IMR-90 (cell line): ENCODE measurements at regions not wholly inside any gene's neighbourhood (a gene's known extent, or its start where the extent isn't known, plus 50 kb on each side); places are given as distances from the start of the nearest gene placed in this dataset.

Experiments
- ATAC-seq: fragments of 200-7000 bp; cut with Tn5 transposase; 2 replicates; pipeline ENCODE4 v1.9.1; 2020; ENCODE audit warnings: low read depth, mild to moderate bottlenecking, moderate library complexity
- BruUV-seq: library from RNA; stranded (reverse); fragments of 400-500 nt; replicated peaks from 2 replicates; lab custom pipeline; 2021; lab: Mats Ljungman, UMichigan
- CTCF ChIA-PET: fragments of 300-600 bp; formaldehyde crosslinking; extraction: SDS; loops from one replicate; lab custom pipeline; 2021; ENCODE audit warnings: antibody characterized with exemption; lab: Yijun Ruan, JAX
- POLR2A ChIA-PET: fragments of 300-600 bp; sonication (Branson Sonifier 250); formaldehyde crosslinking; loops from one replicate; lab custom pipeline; 2022; ENCODE audit warnings: antibody characterized with exemption; ENCODE audit not compliant: unreplicated experiment; lab: Charles Lee
- DNase-seq: peaks from one replicate; pipeline ENCODE4 v3.0.0; 2013
- H2AFZ ChIP-seq: replicated peaks from 2 replicates; pipeline ENCODE3; 2013; ENCODE audit warnings: low read length, mild to moderate bottlenecking; ENCODE audit not compliant: poor library complexity
- H2AK5ac ChIP-seq: 2 replicates; pipeline ENCODE4 v1.6.1; 2013; ENCODE audit warnings: low read depth, low read length, inconsistent platforms
- H2AK9ac ChIP-seq: replicated peaks from 2 replicates; pipeline ENCODE3; 2013; ENCODE audit warnings: mild to moderate bottlenecking, low read depth, low read length, moderate library complexity; ENCODE audit not compliant: poor library complexity
- H2BK120ac ChIP-seq: 2 replicates; pipeline ENCODE4 v1.6.1; 2013; ENCODE audit warnings: low read depth, low read length, inconsistent platforms
- H2BK15ac ChIP-seq: 3 replicates; pipeline ENCODE4 v1.6.1; 2013; ENCODE audit warnings: low read depth, low read length, inconsistent platforms
- H2BK20ac ChIP-seq: 2 replicates; pipeline ENCODE4 v1.6.1; 2013; ENCODE audit warnings: low read depth, mild to moderate bottlenecking, inconsistent platforms, low read length, moderate library complexity
- H2BK5ac ChIP-seq: 2 replicates; pipeline ENCODE4 v1.6.1; 2013; ENCODE audit warnings: mild to moderate bottlenecking, low read depth, low read length, inconsistent platforms; ENCODE audit not compliant: poor library complexity, severe bottlenecking
- H3K14ac ChIP-seq: replicated peaks from 2 replicates; pipeline ENCODE4 v1.6.1; 2013; ENCODE audit warnings: low read depth, low read length, inconsistent platforms
- H3K18ac ChIP-seq: 2 replicates; pipeline ENCODE4 v1.6.1; 2013; ENCODE audit warnings: low read depth, low read length, control low read depth
- H3K23ac ChIP-seq: 2 replicates; pipeline ENCODE4 v1.6.1; 2013; ENCODE audit warnings: low read depth, low read length, inconsistent platforms
- H3K27ac ChIP-seq: 2 replicates; pipeline ENCODE4 v1.5.1; 2013; ENCODE audit warnings: mild to moderate bottlenecking, control low read depth, low read length; ENCODE audit not compliant: insufficient read depth
- H3K27me3 ChIP-seq: 2 replicates; pipeline ENCODE4 v1.6.1; 2013; ENCODE audit warnings: low read length; ENCODE audit not compliant: control insufficient read depth, insufficient read depth
- H3K36me3 ChIP-seq: 2 replicates; pipeline ENCODE4 v1.6.1; 2013; ENCODE audit warnings: low read length, mixed read lengths; ENCODE audit not compliant: control insufficient read depth, insufficient read depth
- H3K4ac ChIP-seq: 2 replicates; pipeline ENCODE4 v1.6.1; 2013; ENCODE audit warnings: low read depth, low read length, inconsistent platforms
- H3K4me1 ChIP-seq: 2 replicates; pipeline ENCODE4 v1.6.1; 2013; ENCODE audit warnings: low read length, mixed read lengths; ENCODE audit not compliant: control insufficient read depth, insufficient read depth
- H3K4me2 ChIP-seq: 2 replicates; pipeline ENCODE4 v1.6.1; 2013; ENCODE audit warnings: low read depth, mild to moderate bottlenecking, control low read depth, low read length, moderate library complexity
- H3K4me3 ChIP-seq: 2 replicates; pipeline ENCODE4 v1.5.1; 2013; ENCODE audit warnings: low read depth, mild to moderate bottlenecking, control low read depth, low read length, moderate library complexity; ENCODE audit not compliant: insufficient read depth
- H3K56ac ChIP-seq: 2 replicates; pipeline ENCODE4 v1.6.1; 2013; ENCODE audit warnings: low read length, inconsistent platforms; ENCODE audit not compliant: insufficient read depth; ENCODE audit errors: extremely low read depth
- H3K79me1 ChIP-seq, 2 experiments: 2 replicates each; pipeline ENCODE4 v1.6.1; 2013; ENCODE audit warnings: low read length in 2 of 2, inconsistent platforms in 1 of 2, low read depth in 1 of 2
- H3K9ac ChIP-seq: 2 replicates; pipeline ENCODE4 v1.6.1; 2013; ENCODE audit warnings: low read depth, low read length, control low read depth
- H3K9me1 ChIP-seq: 2 replicates; pipeline ENCODE4 v1.6.1; 2013; ENCODE audit warnings: low read length, inconsistent platforms; ENCODE audit not compliant: insufficient read depth
- H3K9me3 ChIP-seq: 2 replicates; pipeline ENCODE4 v1.6.1; 2013; ENCODE audit warnings: low read length; ENCODE audit not compliant: control insufficient read depth, insufficient read depth
- H4K20me1 ChIP-seq: 2 replicates; pipeline ENCODE4 v1.6.1; 2013; ENCODE audit warnings: low read length, inconsistent platforms; ENCODE audit not compliant: insufficient read depth
- H4K5ac ChIP-seq: 2 replicates; pipeline ENCODE4 v1.6.1; 2013; ENCODE audit warnings: mild to moderate bottlenecking, low read depth, low read length, control low read depth
- H4K8ac ChIP-seq, 2 experiments: 2 replicates each; pipeline ENCODE4 v1.6.1; 2013; ENCODE audit warnings: low read depth in 2 of 2, low read length in 2 of 2, control low read depth in 1 of 2, inconsistent platforms in 1 of 2
- H4K91ac ChIP-seq: 2 replicates; pipeline ENCODE4 v1.6.1; 2013; ENCODE audit warnings: low read depth, low read length, inconsistent platforms; ENCODE audit not compliant: insufficient read depth
- CHD1 ChIP-seq: IDR thresholded peaks from 2 replicates; pipeline ENCODE4 v1.6.1; 2012; ENCODE audit warnings: low read depth, low read length, improper control_type of control experiment
- FOS ChIP-seq: fragments of 150-350 bp; IDR thresholded peaks from 2 replicates; pipeline ENCODE4 v1.6.1; 2016; ENCODE audit warnings: low read depth, low read length
- MXI1 ChIP-seq: IDR thresholded peaks from 2 replicates; pipeline ENCODE4 v1.6.1; 2012; ENCODE audit warnings: low read depth, mild to moderate bottlenecking, low read length, moderate library complexity, borderline replicate concordance
- NFE2L2 ChIP-seq: fragments of 150-350 bp; IDR thresholded peaks from 2 replicates; pipeline ENCODE4 v1.6.1; 2016; ENCODE audit warnings: low read depth, mild to moderate bottlenecking, low read length
- RFX5 ChIP-seq: IDR thresholded peaks from 2 replicates; pipeline ENCODE4 v1.8.0; 2012; ENCODE audit warnings: low read depth, mild to moderate bottlenecking, low read length, moderate library complexity
- WGBS, 2 experiments: methylation state at CpG; one replicate each; pipeline versions ENCODE4 v1.1.5 to v1.1.7; 2013; ENCODE audit warnings: missing lambda C conversion rate in 2 of 2; ENCODE audit not compliant: insufficient read length in 1 of 2; ENCODE audit errors: extremely low coverage in 2 of 2; 5-methylcytosine and 5-hydroxymethylcytosine counted together
- dilution Hi-C: fragments of 300-500 bp; cut with HindIII; formaldehyde crosslinking; loops from one replicate; pipeline ENCODE4 v1.14.3; 2018; ENCODE audit warnings: low sequenced_read_pairs; ENCODE audit not compliant: unreplicated experiment
- in situ Hi-C: fragments of 300-500 bp; cut with MboI; formaldehyde crosslinking; loops from 3 replicates; pipeline ENCODE4 v1.14.3; 2019; ENCODE audit warnings: low sequenced_read_pairs, inconsistent platforms, mixed read lengths
- intact Hi-C: fragments of 100-400 bp; cut with micrococcal nuclease; formaldehyde crosslinking; loops from 2 replicates; pipeline ENCODE4 v1.10.0; 2022
- TF ChIP-seq, protein P1 (sequence below): conservative IDR thresholded peaks from 2 replicates; pipeline ENCODE4 v1.5.1; 2012; ENCODE audit warnings: mild to moderate bottlenecking, low read depth, low read length, improper control_type of control experiment
- TF ChIP-seq, protein P2 (sequence below): fragments of 150-350 bp; IDR thresholded peaks from 2 replicates; pipeline ENCODE4 v1.6.1; 2017; ENCODE audit warnings: mild to moderate bottlenecking, antibody characterized with exemption, low read length, low read depth

GRCh38 chr7:25384788-25385505 lies 156.7 kb upstream of the NPVF start:
- no peak overlapping the region for H2AK5ac ChIP-seq
- no peak overlapping the region for H4K91ac ChIP-seq
- no peak overlapping the region for H4K8ac ChIP-seq
- no peak overlapping the region for H3K18ac ChIP-seq
- H3K9ac ChIP-seq = no peak overlapping the region
- H3K9me1 ChIP-seq = no peaks in the 10 kb centered on the region
- ChIA-PET POLR2A (no interaction called here), CTCF (no interaction called here)
- no peak overlapping the region for H2BK20ac ChIP-seq
- no peak overlapping the region for H3K56ac ChIP-seq
- no peak overlapping the region for H2BK15ac ChIP-seq
- H3K9me3 ChIP-seq = no peaks in the 10 kb centered on the region
- no peak overlapping the region for H3K4ac ChIP-seq
- BruUV-seq = no TSS peak
- dilution Hi-C loops (no loop called here), intact Hi-C loops (no loop called here), in situ Hi-C loops (loop anchor here (5.0 kb wide), 1 partner anchor 128 kb away; no protein-coding TSS in a partner anchor)
- DNase-seq (no peak), ATAC-seq (no peak)
- H3K36me3 ChIP-seq = no peaks in the 10 kb centered on the region
- no peak overlapping the region for H3K14ac ChIP-seq
- no peak overlapping the region for H2AFZ ChIP-seq
- H3K4me3 ChIP-seq = no peak overlapping the region
- no peak overlapping the region for H3K23ac ChIP-seq
- H3K27me3 ChIP-seq = peaks cover 1% of the 10 kb centered on the region
- no peaks in the 10 kb centered on the region for H4K20me1 ChIP-seq
- H2BK120ac ChIP-seq = no peak overlapping the region
- H3K4me1 ChIP-seq = no peaks in the 10 kb centered on the region
- 100% methylated on average over 2 of the region's 7 CpGs; no CpG with 5 or more reads in 1 of the 2 experiments for WGBS, 2 experiments
- no peak for TF ChIP-seq FOS
- TF ChIP-seq CHD1 = no peak
- TF ChIP-seq, protein P1, sequence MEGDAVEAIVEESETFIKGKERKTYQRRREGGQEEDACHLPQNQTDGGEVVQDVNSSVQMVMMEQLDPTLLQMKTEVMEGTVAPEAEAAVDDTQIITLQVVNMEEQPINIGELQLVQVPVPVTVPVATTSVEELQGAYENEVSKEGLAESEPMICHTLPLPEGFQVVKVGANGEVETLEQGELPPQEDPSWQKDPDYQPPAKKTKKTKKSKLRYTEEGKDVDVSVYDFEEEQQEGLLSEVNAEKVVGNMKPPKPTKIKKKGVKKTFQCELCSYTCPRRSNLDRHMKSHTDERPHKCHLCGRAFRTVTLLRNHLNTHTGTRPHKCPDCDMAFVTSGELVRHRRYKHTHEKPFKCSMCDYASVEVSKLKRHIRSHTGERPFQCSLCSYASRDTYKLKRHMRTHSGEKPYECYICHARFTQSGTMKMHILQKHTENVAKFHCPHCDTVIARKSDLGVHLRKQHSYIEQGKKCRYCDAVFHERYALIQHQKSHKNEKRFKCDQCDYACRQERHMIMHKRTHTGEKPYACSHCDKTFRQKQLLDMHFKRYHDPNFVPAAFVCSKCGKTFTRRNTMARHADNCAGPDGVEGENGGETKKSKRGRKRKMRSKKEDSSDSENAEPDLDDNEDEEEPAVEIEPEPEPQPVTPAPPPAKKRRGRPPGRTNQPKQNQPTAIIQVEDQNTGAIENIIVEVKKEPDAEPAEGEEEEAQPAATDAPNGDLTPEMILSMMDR = no peak
- TF ChIP-seq RFX5 = no peak
- no peak for TF ChIP-seq MXI1
- TF ChIP-seq, protein P2, sequence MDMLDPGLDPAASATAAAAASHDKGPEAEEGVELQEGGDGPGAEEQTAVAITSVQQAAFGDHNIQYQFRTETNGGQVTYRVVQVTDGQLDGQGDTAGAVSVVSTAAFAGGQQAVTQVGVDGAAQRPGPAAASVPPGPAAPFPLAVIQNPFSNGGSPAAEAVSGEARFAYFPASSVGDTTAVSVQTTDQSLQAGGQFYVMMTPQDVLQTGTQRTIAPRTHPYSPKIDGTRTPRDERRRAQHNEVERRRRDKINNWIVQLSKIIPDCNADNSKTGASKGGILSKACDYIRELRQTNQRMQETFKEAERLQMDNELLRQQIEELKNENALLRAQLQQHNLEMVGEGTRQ = no peak
- no peak for TF ChIP-seq NFE2L2
- no peak overlapping the region for H3K27ac ChIP-seq
- no peak overlapping the region for H3K4me2 ChIP-seq
- no peak overlapping the region for H2AK9ac ChIP-seq
- no peaks in the 10 kb centered on the region for H3K79me1 ChIP-seq
- H2BK5ac ChIP-seq = no peak overlapping the region
- no peak overlapping the region for H4K5ac ChIP-seq
